GM19328 (cell line): ENCODE measurements at regions not wholly inside any gene's neighbourhood (a gene's known extent, or its start where the extent isn't known, plus 50 kb on each side); places are given as distances from the start of the nearest gene placed in this dataset.
"Not testable (repeated sequence)": the region's sequence is repeated elsewhere in the genome, so short reads cannot be mapped to it uniquely, and the experiment has no call there.

Source experiments
- ATAC-seq: cut with Tn5 transposase; IDR thresholded peaks from one replicate; pipeline ENCODE4 v1.9.1; 2021; ENCODE audit warnings: mild to moderate bottlenecking, moderate library complexity; ENCODE audit not compliant: unreplicated experiment

DNA sequence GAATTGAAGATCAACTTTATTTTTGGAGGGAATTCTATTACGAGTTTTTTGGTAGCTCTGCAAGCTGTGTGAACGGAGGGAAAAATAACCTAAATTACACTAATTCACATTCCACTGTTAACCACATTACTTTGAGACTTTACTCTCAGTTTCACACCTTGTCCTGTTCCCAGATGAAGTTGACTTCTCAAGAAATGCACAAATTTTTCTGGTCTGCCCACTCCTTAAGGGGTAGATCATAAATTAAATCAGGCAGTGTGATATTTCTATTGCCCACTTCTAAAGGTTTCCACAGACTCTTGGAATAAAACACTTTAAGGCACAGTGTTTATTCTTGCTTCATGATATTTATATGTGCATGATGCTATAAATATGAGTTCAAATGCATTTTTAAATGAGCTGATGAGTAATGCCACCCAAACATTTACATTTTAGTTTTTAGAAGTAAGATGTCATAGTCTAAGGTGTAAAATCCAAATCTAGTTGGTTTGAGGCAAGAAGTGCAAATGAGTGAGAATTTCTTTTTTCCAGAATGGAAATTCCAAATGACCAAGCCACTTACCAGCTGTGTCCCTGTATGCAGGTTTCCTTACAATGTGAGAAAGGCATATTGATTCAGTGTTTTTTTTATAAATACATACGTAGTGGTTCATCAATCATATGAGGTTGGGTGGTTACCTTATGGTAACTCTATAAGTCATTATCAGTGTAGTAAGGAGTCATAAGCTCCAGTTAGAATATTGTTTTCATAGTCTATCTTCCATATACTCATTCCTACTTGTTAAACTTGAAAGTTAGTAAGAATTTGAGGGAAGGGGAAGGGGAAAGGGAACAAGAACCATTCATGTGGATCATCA is 437.7 kb upstream of the MEF2C start:
- ATAC-seq, result no peak

DNA sequence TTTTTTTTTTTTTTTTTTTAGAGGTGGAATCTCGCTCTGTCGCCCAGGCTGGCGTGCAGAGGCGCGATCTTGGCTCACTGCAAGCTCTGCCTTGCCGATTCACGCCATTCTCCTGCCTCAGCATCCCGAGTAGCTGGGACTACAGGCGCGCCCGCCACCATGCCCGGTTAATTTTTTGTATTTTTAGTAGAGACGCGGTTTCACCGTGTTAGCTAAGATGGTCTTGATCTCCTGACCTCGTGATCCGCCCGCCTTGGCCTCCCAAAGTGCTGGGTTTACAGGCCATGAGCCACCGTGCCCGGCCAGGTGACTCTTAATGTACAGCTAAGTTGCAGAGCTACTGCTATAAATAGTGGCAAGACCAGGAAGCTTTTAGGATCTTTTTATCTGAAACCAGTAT is 434.9 kb upstream of the MEF2C start:
- not testable (repeated sequence) for ATAC-seq

DNA sequence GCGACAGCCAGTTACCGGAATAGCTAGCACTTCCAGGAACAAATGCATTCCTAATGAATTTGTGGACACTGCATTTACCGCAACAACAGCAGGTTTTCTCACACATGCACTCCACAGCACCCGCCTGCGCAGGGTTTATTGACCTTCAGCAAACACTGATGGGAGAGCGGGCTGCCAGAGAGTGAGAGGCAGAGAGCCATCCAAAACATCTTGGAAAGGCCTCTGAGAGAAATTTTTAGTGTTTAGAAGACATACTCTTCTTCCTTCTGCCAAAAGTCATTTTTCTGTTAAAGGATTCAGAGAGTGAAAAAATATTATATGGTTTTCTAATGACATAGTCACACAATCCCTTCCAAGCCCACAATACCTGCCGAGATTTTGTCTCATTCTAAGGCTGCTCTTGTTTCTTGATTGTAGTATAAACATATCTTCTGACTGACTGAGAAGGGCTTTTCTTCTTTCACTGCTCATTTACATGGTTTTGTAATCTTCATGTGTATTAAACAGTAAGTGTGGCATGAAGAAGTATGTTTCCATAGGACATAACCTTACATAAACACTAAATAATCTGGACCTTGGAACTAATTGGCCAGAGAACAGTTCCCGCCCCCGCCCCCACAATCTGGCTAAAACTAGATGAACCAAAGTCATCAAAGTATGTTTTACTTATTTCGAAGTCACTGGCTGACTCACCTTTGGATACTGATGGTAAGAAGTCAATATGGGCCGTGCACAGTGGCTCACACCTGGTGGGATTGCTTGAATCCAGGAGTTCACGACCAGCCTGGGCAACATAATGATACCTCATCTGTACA is 432.5 kb upstream of the MEF2C start:
- no peak for ATAC-seq

- peak; percentile 96 for ATAC-seq
Measured at GRCh38 chr5:89313804-89314588, 431.0 kb upstream of the MEF2C start.

- no peak for ATAC-seq
Measured at GRCh38 chr5:89313044-89313443, 430.1 kb upstream of the MEF2C start.

DNA sequence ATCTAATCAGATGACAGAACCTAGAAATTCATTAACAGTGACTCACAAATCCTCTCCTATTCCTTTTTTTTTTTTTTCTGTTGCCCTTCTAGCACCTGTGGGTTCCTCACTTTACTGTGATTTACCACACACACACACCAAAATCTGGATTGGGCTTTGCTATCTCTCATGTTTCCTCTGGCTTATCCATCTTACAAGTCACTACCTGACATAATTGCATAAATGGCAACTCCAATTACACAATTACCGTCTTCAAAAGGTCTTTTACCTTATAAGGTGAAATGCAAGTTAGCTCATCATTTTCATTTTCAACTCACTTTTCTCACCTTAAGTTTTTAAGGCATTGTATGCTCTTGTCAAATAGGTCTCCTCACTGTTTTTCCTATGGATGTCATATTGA is 426.3 kb upstream of the MEF2C start:
- ATAC-seq, result no peak

DNA sequence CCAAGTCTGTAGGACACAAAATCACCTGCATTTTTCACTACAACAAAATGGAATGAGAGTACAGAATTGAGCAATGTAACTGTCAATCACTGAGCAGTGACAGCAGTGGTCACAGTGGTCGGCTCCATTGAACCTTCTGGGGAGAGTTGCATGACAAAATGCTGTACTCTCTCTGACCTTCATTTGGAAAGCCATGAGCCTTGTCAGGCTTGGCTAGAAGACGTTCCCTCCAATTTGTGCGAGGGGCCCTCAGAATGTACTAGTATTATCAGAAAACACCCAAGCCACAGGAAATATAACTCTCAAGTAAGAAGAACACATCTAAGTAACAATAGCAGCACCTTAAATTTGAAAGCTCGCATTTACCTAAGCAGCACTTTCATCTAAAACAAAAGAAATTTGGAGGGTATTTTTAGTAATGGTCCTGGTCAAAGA is 425.6 kb upstream of the MEF2C start:
- peak; percentile 90 for ATAC-seq

- no peak for ATAC-seq
Measured at GRCh38 chr5:89307972-89308371, 425.0 kb upstream of the MEF2C start.

DNA sequence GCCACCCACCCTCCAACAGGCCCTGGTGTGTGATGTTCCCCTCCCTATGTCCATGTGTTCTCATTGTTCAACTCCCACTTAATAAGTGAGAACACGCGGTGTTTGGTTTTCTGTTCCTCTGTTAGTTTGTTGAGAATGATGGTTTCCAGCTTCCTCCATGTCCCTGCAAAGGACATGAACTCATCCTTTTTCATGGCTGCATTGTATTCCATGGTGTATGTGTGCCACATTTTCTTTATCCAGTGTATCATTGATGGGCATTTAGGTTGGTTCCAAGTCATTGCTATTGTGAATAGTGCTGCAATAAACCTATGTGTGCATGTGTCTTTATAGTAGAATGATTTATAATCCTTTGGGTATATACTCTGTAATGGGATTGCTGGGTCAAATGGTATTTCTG is 424.2 kb upstream of the MEF2C start:
- ATAC-seq, result not testable (repeated sequence)

GRCh38 chr5:89303033-89303480 is 420.1 kb upstream of the MEF2C start:
- ATAC-seq, result peak; percentile 54

DNA sequence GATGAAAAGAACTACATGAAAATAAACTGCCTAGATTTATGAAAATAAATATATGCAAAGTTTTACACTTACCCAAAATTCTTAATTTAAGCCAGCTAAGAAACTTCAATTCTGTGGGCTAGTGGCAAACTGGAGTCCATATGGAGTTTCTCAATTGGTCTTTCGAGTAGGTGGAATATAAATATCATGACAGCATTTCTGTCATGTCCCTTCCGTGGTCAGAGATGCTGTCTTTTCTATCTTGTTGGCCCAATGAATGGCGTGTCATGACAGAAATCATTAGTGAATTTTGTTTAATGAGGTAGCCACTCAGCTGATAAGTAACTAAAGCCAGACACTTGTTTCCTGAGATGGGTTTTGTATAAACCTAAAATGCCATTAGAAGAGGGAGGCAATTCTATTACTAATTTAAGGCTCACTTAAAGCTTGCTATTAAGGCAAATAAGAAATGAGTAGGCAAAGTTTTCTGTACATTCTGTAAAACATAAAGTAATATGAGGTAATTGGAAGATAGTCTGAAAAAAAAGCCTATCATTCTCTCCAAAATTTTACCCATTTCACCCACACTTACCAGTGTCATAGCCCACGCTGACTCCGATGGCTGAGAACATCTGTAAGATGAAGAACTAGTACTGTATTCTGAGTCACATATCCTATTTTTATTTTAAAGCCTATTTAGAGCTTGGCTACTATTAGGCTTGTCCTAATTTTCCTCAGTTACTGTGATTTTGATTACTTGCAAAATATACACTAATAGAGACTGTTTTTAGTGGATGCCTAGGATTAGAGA is 419.3 kb upstream of the MEF2C start:
- no peak for ATAC-seq

DNA sequence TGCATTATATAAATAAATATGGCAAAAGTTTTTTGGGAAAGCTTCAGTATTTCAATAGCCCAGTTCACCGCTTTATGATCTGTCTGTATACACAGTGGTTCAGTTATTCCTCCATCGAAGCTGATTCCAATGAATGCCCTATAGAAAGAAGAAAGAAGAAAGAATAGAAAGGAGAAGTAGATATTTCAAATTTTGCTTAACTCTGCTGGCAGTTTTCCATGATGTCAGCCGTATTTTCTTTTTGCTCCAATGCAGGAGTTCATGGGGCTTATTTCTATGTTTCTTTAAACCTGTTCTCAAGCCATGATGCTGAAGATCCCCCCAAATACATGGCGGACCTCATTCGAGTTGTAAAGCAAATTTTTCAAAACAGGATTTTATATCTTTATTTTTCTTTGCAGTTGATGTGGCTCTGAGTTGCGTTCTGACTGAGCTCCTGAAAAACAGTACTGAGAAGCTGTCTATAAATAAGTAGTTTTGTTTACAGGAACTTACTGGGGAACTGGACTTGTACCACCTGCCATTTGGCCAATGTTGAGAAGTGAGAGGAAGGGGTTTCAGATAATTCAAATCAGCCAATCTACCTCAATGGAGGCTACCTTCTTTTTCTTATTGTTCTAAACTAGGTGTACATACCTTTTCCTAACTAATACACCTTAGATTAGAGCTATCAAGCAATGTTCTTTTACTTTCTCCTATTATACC is 418.5 kb upstream of the MEF2C start:
- peak; percentile 59 for ATAC-seq

GRCh38 chr5:89300426-89300970 is 417.5 kb upstream of the MEF2C start:
- no peak for ATAC-seq

- ATAC-seq, result no peak
Measured at GRCh38 chr5:89299998-89300397, 417.0 kb upstream of the MEF2C start.

DNA sequence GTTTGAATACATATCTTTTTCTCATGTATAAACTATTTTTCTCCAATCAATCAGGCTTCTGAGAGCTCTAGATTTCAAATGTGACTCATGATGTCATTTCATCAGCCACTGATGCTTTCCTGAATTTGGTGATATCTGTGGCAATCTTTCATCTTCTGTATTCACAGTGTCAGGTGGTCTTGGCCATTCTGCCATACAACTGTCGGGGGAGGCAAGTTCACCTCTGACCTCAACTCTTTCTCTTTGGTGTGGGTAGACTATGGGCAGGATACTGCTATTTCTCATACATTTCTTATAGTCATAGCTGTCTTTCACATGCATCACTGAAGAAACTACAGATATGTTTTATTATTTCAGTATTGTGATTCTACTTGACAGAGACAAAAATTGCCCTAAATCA is 414.1 kb upstream of the MEF2C start:
- ATAC-seq, result no peak

GRCh38 chr5:89293810-89294209 is 410.8 kb upstream of the MEF2C start:
- no peak for ATAC-seq

DNA sequence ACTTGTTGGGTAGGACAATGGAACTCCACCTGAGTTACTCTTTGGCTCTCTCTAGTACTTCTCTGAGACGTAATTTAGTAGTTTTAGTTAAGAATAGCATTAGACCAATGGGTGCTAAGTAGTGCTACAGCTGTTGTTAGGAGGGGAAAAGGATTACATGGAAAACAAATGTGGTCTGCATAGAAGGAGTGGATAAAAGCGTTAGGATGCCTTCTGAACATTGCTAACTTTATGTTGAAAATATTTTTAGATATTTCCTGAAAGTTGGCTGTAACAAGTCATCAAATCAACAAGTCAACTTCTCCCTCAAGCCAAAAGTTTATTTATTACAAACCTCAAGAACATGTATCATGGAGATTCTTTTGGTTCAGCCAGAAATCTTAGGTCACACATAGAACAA is 409.5 kb upstream of the MEF2C start:
- no peak for ATAC-seq

DNA sequence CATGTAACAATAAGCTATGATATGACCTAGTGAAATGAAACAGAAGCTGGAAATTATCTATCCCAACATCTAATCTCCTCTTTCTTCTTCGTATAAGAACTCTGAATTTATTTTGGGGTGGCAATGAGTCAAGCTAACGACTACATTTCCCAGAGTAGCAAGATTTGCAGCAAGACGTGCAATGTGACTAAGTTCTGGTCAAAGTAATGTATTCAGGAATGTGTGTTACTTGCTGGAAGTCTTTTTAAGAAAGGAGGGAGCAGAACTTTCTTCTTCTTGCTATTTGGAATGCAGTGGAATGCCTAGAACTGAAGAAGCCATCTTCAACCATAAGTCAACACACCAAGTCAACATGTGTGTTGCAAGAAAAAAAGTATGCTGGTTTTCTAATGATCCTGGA is 406.6 kb upstream of the MEF2C start:
- no peak for ATAC-seq

- ATAC-seq, result no peak
Measured at GRCh38 chr5:89287964-89288363, 405.0 kb upstream of the MEF2C start.
